ENCODE measurements at regions not wholly inside any gene's neighbourhood (a gene's known extent, or its start where the extent isn't known, plus 50 kb on each side); places are given as distances from the start of the nearest gene placed in this dataset.

GRCh38 chr4:43360296-43360695, 467.8 kb downstream of the GRXCR1 start:
- 64 to 71% methylated on average over 2 of the region's 2 CpGs for WGBS, 2 donors
- no peaks in the 10 kb centered on the region for H3K4me1 ChIP-seq
- H3K27ac ChIP-seq = no peak overlapping the region
- no peaks in the 10 kb centered on the region for H3K27me3 ChIP-seq
- DNase-seq (ENCODE audit: low spot score in 2 of 2) = no peak
- no peaks in the 10 kb centered on the region for H3K36me3 ChIP-seq
- TF ChIP-seq EP300 (IDR thresholded peaks at IDR 0.05) (no peak), POLR2A (IDR thresholded peaks at IDR 0.05) (no peak), CTCF (IDR thresholded peaks at IDR 0.05) (no peak)
- no peak overlapping the region for H3K4me3 ChIP-seq
- peaks cover 0 to 4% (median 0%) of the 10 kb centered on the region in 4 donors for H3K9me3 ChIP-seq

GRCh38 chr4:43362875-43363636, 470.5 kb downstream of the GRXCR1 start:
- Histone ChIP-seq H3K36me3 (no peaks in the 10 kb centered on the region), H3K27ac (no peak overlapping the region), H3K9me3 (peaks cover 0 to 4% (median 0%) of the 10 kb centered on the region in 4 donors), H3K27me3 (no peaks in the 10 kb centered on the region), H3K4me3 (no peak overlapping the region), H3K4me1 (no peaks in the 10 kb centered on the region)
- no peak for DNase-seq (ENCODE audit: low spot score in 2 of 2)
- TF ChIP-seq CTCF (IDR thresholded peaks at IDR 0.05) = no peak
- no peak for TF ChIP-seq POLR2A (IDR thresholded peaks at IDR 0.05)
- TF ChIP-seq EP300 (IDR thresholded peaks at IDR 0.05) = no peak
- 94 to 99% methylated on average over 1 of the region's 1 CpG for WGBS, 2 donors

DNA sequence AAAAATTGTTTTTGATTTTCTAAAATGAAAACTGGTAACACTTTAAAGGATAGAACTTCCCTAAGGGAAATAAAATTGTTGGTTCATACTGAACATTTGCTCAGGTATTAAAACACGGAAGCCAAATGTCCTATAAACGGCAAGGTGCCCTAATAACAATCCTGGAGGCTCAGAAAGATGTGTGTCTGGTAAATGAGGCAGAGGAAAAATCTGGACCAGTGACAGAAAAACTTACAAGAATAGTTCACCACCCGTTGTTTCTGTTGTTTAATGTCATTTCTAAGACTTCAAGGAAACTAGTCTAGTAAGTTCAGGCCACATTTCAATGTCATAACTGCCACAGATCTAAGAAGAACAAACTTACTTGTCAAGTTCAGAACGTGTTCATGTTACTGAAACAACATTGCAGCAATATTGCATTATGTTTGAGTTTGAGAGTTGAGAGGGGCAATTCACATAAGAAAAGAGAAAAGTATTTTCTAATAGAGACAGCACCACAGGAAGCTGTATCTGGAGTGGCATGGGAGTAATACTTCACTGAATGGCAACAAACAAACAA, 476.6 kb downstream of the GRXCR1 start:
- Histone ChIP-seq H3K36me3 (no peaks in the 10 kb centered on the region), H3K9me3 (no peaks in the 10 kb centered on the region), H3K4me1 (no peaks in the 10 kb centered on the region), H3K27me3 (no peaks in the 10 kb centered on the region), H3K27ac (no peak overlapping the region), H3K4me3 (no peak overlapping the region)
- TF ChIP-seq POLR2A (IDR thresholded peaks at IDR 0.05) (no peak), EP300 (IDR thresholded peaks at IDR 0.05) (no peak), CTCF (IDR thresholded peaks at IDR 0.05) (no peak)
- WGBS, 2 donors = 66 to 73% methylated on average over 4 of the region's 4 CpGs
- DNase-seq (ENCODE audit: low spot score in 2 of 2) = no peak

DNA sequence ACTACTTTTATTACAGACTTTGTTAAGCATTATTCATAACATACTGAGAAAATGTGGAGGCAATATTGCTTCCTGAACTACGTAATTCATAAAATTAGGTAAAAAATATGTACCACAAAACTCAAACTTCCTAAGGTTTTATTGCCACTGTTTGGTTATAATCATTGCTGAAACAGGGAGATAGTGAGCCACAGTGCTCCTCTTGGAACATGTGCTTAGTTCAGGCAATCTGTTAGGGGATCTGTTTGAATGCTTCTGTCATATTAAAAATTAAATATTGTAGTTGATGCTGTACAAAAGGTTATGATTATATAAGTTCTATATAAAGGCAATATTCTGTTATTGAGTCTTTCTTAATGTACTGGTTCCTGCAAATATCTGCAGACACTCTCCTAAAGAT, 480.7 kb downstream of the GRXCR1 start:
- TF ChIP-seq POLR2A (IDR thresholded peaks at IDR 0.05) = no peak
- no peak for TF ChIP-seq EP300 (IDR thresholded peaks at IDR 0.05)
- no peak for TF ChIP-seq CTCF (IDR thresholded peaks at IDR 0.05)
- 78 to 79% methylated on average over 1 of the region's 1 CpG for WGBS, 2 donors

DNA sequence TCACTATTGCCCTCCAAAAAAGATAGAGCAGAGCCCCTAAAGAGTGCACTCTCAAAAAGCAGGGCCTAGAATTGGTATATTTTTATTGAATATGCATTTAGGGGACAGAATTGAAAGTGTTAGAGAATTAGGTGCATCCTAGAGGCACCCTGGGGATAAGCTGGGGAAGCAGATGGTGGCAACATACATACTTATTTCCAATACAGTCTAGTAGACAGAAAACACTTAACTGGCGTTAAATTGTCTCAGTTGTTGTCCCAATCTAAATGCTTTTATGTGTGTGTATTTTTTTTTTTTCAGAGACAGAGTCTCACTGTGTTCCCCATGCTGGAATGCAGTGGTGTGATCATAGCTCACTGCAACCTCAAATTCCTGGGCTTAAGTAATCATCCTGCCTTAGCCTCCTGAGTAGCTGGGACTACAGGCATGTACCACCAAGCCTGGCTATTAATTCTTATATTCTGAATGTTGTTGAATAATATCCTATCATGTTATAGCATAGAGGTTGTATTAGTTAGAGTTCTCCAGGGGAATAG, 481.8 kb downstream of the GRXCR1 start:
- no peaks in the 10 kb centered on the region for H3K4me1 ChIP-seq
- WGBS, 2 donors = 46 to 65% methylated on average over 1 of the region's 1 CpG

More for the DNA sequence above, 480.7 kb downstream of the GRXCR1 start:
- no peak for DNase-seq (ENCODE audit: low spot score in 2 of 2)
- Histone ChIP-seq H3K27me3 (no peaks in the 10 kb centered on the region), H3K36me3 (no peaks in the 10 kb centered on the region), H3K9me3 (no peaks in the 10 kb centered on the region), H3K4me3 (no peak overlapping the region), H3K4me1 (no peaks in the 10 kb centered on the region), H3K27ac (no peak overlapping the region)

More for the DNA sequence above, 481.8 kb downstream of the GRXCR1 start:
- DNase-seq (ENCODE audit: low spot score in 2 of 2) = no peak
- no peaks in the 10 kb centered on the region for H3K9me3 ChIP-seq
- TF ChIP-seq CTCF (IDR thresholded peaks at IDR 0.05) (no peak), EP300 (IDR thresholded peaks at IDR 0.05) (no peak), POLR2A (IDR thresholded peaks at IDR 0.05) (no peak)
- no peak overlapping the region for H3K4me3 ChIP-seq
- H3K36me3 ChIP-seq = no peaks in the 10 kb centered on the region
- no peaks in the 10 kb centered on the region for H3K27me3 ChIP-seq
- H3K27ac ChIP-seq = no peak overlapping the region
